SK-N-SH (cell line): ENCODE measurements at regions not wholly inside any gene's neighbourhood (a gene's known extent, or its start where the extent isn't known, plus 50 kb on each side); places are given as distances from the start of the nearest gene placed in this dataset.

Source experiments
- CTCF ChIP-seq: fragments of 200-600 bp; sonication (generic); IDR thresholded peaks from 2 replicates; pipeline ENCODE4 v1.6.1; 2017; ENCODE audit warnings: antibody characterized with exemption, mild to moderate bottlenecking, moderate library complexity
- EP300 ChIP-seq, 2 experiments: IDR thresholded peaks; 2 replicates each; pipeline versions ENCODE4 v1.4.0 to v1.6.1; 2012; ENCODE audit warnings: borderline replicate concordance in 1 of 2, low read depth in 1 of 2, low read length in 1 of 2
- EZH2phosphoT487 ChIP-seq: fragments of 200-600 bp; sonication (generic); IDR thresholded peaks from 2 replicates; pipeline ENCODE4 v1.6.1; 2017; ENCODE audit warnings: low read depth, mixed run types, mild to moderate bottlenecking, antibody characterized with exemption, moderate library complexity, borderline replicate concordance
- MXI1 ChIP-seq: IDR thresholded peaks from 2 replicates; pipeline ENCODE4 v1.6.1; 2012; ENCODE audit warnings: mild to moderate bottlenecking, low read depth, low read length, improper control_type of control experiment
- NRF1 ChIP-seq: IDR thresholded peaks from 2 replicates; pipeline ENCODE4 v1.6.1; 2012; ENCODE audit warnings: low read depth, mild to moderate bottlenecking, low read length
- RAD21 ChIP-seq: IDR thresholded peaks from 2 replicates; pipeline ENCODE4 v1.6.1; 2012; ENCODE audit warnings: mild to moderate bottlenecking, low read length
- REST ChIP-seq: IDR thresholded peaks from 2 replicates; pipeline ENCODE4 v1.6.1; 2012; ENCODE audit warnings: mild to moderate bottlenecking, low read depth, low read length, moderate library complexity
- RFX5 ChIP-seq: IDR thresholded peaks from 2 replicates; pipeline ENCODE4 v1.6.1; 2012; ENCODE audit warnings: mild to moderate bottlenecking, improper control_type of control experiment, low read length
- TAF1 ChIP-seq: IDR thresholded peaks from 2 replicates; pipeline ENCODE4 v1.6.1; 2012; ENCODE audit warnings: low read depth, mild to moderate bottlenecking, low read length, moderate library complexity, borderline replicate concordance
- USF2 ChIP-seq: fragments of 150-350 bp; IDR thresholded peaks from 2 replicates; pipeline ENCODE4 v1.6.1; 2017; ENCODE audit warnings: antibody characterized with exemption, low read length, low read depth, borderline replicate concordance
- TF ChIP-seq, protein P1 (sequence below): IDR thresholded peaks from 2 replicates; pipeline ENCODE4; 2012
- TF ChIP-seq, protein P2 (sequence below): IDR thresholded peaks from 2 replicates; pipeline ENCODE4 v1.4.0; 2012; ENCODE audit warnings: low read depth
- TF ChIP-seq, protein P3 (sequence below): fragments of 150-350 bp; IDR thresholded peaks from 2 replicates; pipeline ENCODE4 v1.6.1; 2016; ENCODE audit warnings: mild to moderate bottlenecking, low read depth, low read length

GRCh38 chr2:7618031-7618430 is 700.8 kb downstream of the RNF144A start:
- no peak for TF ChIP-seq RAD21
- TF ChIP-seq CTCF: no peak
- no peak for TF ChIP-seq EZH2phosphoT487
- TF ChIP-seq, protein P1, sequence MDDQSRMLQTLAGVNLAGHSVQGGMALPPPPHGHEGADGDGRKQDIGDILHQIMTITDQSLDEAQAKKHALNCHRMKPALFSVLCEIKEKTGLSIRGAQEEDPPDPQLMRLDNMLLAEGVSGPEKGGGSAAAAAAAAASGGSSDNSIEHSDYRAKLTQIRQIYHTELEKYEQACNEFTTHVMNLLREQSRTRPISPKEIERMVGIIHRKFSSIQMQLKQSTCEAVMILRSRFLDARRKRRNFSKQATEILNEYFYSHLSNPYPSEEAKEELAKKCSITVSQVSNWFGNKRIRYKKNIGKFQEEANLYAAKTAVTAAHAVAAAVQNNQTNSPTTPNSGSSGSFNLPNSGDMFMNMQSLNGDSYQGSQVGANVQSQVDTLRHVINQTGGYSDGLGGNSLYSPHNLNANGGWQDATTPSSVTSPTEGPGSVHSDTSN: no peak
- TF ChIP-seq USF2: no peak
- no peak for TF ChIP-seq REST
- TF ChIP-seq MXI1: no peak
- no peak for TF ChIP-seq NRF1
- TF ChIP-seq, protein P2, sequence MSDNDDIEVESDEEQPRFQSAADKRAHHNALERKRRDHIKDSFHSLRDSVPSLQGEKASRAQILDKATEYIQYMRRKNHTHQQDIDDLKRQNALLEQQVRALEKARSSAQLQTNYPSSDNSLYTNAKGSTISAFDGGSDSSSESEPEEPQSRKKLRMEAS: no peak
- no peak for TF ChIP-seq TAF1
- TF ChIP-seq RFX5: no peak
- TF ChIP-seq EP300 (IDR thresholded peaks at IDR 0.05; ENCODE audit: borderline replicate concordance in 1 of 2, low read depth in 1 of 2, low read length in 1 of 2): no peak
- TF ChIP-seq, protein P3, sequence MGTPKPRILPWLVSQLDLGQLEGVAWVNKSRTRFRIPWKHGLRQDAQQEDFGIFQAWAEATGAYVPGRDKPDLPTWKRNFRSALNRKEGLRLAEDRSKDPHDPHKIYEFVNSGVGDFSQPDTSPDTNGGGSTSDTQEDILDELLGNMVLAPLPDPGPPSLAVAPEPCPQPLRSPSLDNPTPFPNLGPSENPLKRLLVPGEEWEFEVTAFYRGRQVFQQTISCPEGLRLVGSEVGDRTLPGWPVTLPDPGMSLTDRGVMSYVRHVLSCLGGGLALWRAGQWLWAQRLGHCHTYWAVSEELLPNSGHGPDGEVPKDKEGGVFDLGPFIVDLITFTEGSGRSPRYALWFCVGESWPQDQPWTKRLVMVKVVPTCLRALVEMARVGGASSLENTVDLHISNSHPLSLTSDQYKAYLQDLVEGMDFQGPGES: no peak
